ENCODE measurements at regions not wholly inside any gene's neighbourhood (a gene's known extent, or its start where the extent isn't known, plus 50 kb on each side); places are given as distances from the start of the nearest gene placed in this dataset.

DNA sequence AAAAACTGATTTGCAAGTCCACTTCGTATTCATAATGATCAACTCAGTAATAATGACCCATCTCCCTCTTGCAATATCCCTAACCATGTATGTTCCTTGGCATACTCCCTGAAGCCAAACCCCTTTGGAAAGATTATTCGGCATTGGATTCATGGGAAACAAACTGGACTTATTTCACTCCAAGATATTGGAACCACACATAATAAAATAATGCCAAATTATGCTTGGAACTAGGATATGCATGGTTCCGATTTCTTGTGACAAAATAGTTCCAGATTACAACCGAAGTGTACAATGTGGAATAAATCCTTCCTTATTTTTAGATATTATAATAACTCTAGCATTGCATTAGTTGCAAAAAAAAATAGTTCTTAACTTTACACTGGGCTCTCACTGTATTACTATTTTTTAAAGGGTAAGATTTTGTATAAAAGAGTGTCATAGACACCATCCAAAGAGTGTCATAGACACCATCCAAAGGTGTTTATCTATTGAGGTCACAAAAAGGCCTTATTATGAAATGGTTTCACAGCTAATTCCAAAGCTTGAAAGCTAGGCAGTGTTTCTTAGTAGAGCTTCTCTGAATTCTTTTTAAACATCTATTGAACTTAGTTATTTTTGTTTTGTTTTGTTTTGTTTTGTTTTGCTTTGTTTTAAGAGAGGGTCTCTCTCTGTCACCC, 410.9 kb upstream of the JARID2 start:
- H3K9me3 Mint-ChIP-seq: peaks cover 0 to 6% of the 10 kb centered on the region in 2 experiments; a peak in 2 of 5 replicates
- no peak overlapping the region for H2AK5ac ChIP-seq (ENCODE audit: insufficient read length, low read length)
- H3K27me3 Mint-ChIP-seq (ENCODE audit: low read depth): peaks cover 3% of the 10 kb centered on the region; the same call in 1 of the 2 replicates
- no peak overlapping the region for H2BK20ac ChIP-seq (ENCODE audit: low read depth, low read length, poor library complexity, severe bottlenecking)
- H3K36me3 Mint-ChIP-seq (ENCODE audit: insufficient read depth in 1 of 3, low read depth in 3 of 3): no peaks in the 10 kb centered on the region; a peak in 2 of 7 replicates
- H3K23ac ChIP-seq (ENCODE audit: insufficient read length, low read depth, low read length): no peak overlapping the region
- H2BK12ac ChIP-seq (ENCODE audit: insufficient read length, low read depth, low read length): no peak overlapping the region
- no peak overlapping the region for H2BK5ac ChIP-seq (ENCODE audit: insufficient read length, low read length)
- no peak for DNase-seq
- no peak overlapping the region for H3K4ac ChIP-seq (ENCODE audit: low read depth, low read length)
- TF ChIP-seq, protein P1, sequence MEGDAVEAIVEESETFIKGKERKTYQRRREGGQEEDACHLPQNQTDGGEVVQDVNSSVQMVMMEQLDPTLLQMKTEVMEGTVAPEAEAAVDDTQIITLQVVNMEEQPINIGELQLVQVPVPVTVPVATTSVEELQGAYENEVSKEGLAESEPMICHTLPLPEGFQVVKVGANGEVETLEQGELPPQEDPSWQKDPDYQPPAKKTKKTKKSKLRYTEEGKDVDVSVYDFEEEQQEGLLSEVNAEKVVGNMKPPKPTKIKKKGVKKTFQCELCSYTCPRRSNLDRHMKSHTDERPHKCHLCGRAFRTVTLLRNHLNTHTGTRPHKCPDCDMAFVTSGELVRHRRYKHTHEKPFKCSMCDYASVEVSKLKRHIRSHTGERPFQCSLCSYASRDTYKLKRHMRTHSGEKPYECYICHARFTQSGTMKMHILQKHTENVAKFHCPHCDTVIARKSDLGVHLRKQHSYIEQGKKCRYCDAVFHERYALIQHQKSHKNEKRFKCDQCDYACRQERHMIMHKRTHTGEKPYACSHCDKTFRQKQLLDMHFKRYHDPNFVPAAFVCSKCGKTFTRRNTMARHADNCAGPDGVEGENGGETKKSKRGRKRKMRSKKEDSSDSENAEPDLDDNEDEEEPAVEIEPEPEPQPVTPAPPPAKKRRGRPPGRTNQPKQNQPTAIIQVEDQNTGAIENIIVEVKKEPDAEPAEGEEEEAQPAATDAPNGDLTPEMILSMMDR (conservative IDR thresholded peaks at IDR 0.05): no peak
- H3T11ph ChIP-seq (ENCODE audit: low read length): no peak overlapping the region
- H3K14ac ChIP-seq (ENCODE audit: insufficient read depth, low read length): no peak overlapping the region
- no peaks in the 10 kb centered on the region for H3K79me1 ChIP-seq (ENCODE audit: insufficient read depth, low read depth, low read length, poor library complexity, severe bottlenecking)
- no peak overlapping the region for H3K27ac ChIP-seq (ENCODE audit: insufficient read length, low read depth, low read length)
- no peaks in the 10 kb centered on the region for H4K20me1 ChIP-seq (ENCODE audit: control insufficient read depth, insufficient read depth, insufficient read length)
- no peak overlapping the region for H3K27ac Mint-ChIP-seq
- H3K23me2 ChIP-seq (ENCODE audit: insufficient read length, low read depth, low read length, poor library complexity, severe bottlenecking): no peaks in the 10 kb centered on the region
- no peaks in the 10 kb centered on the region for H3K27me3 ChIP-seq (ENCODE audit: insufficient read depth, low read length)
- H3K4me1 ChIP-seq (ENCODE audit: insufficient read depth, low read length): peaks cover 6% of the 10 kb centered on the region; the same call in 1 of the 2 replicates
- no peak overlapping the region for H2AFZ ChIP-seq (ENCODE audit: low read length)
- H4K5ac ChIP-seq (ENCODE audit: insufficient read length, low read depth, low read length): no peak overlapping the region
- H3K4me2 ChIP-seq (ENCODE audit: insufficient read depth, insufficient read length, low read length): no peak overlapping the region
- H3K56ac ChIP-seq (ENCODE audit: insufficient read length, low read depth, low read length): no peak overlapping the region
- no peak overlapping the region for H2BK15ac ChIP-seq (ENCODE audit: low read depth, low read length)
- no CpG with 5 or more reads among the region's 4 CpGs for WGBS (ENCODE audit: extremely low coverage, insufficient read length, low lambda C conversion rate)
- no peak overlapping the region for H4K8ac ChIP-seq (replicated peaks; ENCODE audit: insufficient read length, low read depth, low read length)
- H2BK120ac ChIP-seq (ENCODE audit: low read depth, low read length, poor library complexity, severe bottlenecking): no peak overlapping the region
- no peak overlapping the region for H3K18ac ChIP-seq (ENCODE audit: insufficient read length, low read depth, low read length)
- no peak overlapping the region for H3K4me3 Mint-ChIP-seq
- no peak overlapping the region for H3K9ac ChIP-seq (ENCODE audit: extremely low read depth, insufficient read length, low read length)
- no peaks in the 10 kb centered on the region for H3K9me3 ChIP-seq (ENCODE audit: control insufficient read depth, low read depth, low read length)
- H3K79me2 ChIP-seq (ENCODE audit: insufficient read depth, low read length): no peaks in the 10 kb centered on the region
- peaks cover 43 to 46% of the 10 kb centered on the region in 2 experiments for H3K4me1 Mint-ChIP-seq
- H4K91ac ChIP-seq (ENCODE audit: insufficient read length, low read depth, low read length): no peak overlapping the region
